PC-3 (cell line): ENCODE measurements at regions not wholly inside any gene's neighbourhood (a gene's known extent, or its start where the extent isn't known, plus 50 kb on each side); places are given as distances from the start of the nearest gene placed in this dataset.

Source experiments
- CTCF ChIP-seq: fragments of 300-600 bp; sonication (generic); conservative IDR thresholded peaks from 2 replicates; pipeline ENCODE4 v1.5.1; 2017; ENCODE audit warnings: antibody characterized with exemption, low read depth, mild to moderate bottlenecking, low read length
- EZH2phosphoT487 ChIP-seq: fragments of 300-600 bp; sonication (generic); IDR thresholded peaks from 2 replicates; pipeline ENCODE4 v1.6.1; 2018; ENCODE audit warnings: mild to moderate bottlenecking, antibody characterized with exemption, low read length, borderline replicate concordance

- TF ChIP-seq CTCF (no peak), EZH2phosphoT487 (no peak)
Measured at GRCh38 chr13:97768134-97768533, 185.3 kb upstream of the IPO5 start.
